ENCODE measurements at regions not wholly inside any gene's neighbourhood (a gene's known extent, or its start where the extent isn't known, plus 50 kb on each side); places are given as distances from the start of the nearest gene placed in this dataset.

DNA sequence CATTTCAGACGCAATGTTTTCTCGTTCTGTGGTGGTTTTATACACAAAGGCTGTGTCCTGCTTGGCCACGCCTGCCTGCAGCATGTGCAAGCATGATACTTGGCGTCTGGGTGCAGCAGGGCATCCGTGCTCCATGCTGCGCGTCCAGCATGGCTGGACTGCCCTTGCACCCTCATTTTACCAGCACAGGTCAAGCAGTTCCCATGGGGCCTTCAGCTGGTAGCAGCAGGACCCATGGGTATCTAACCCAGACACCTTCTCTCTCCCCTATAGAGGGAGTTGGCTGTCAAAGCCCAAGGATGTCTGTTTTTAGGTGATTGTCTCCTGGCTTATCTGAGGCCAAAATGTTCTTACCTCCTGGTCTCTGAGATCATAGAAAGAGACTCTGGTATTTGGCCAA is 158.3 kb upstream of the PITX1 start:
- Mint-ChIP-seq H3K9me3 (no peaks in the 10 kb centered on the region), H3K27me3 (ENCODE audit: insufficient read depth) (peaks cover 47% of the 10 kb centered on the region), H3K27ac (no peak overlapping the region), H3K4me3 (no peak overlapping the region), H3K4me1 (ENCODE audit: low read depth) (no peaks in the 10 kb centered on the region), H3K36me3 (ENCODE audit: low read depth) (no peaks in the 10 kb centered on the region)
- DNase-seq (ENCODE audit: low spot score) = no peak
- intact Hi-C loops (cut with micrococcal nuclease) = loop anchor here (5.0 kb wide), 3 partner anchors 160 to 455 kb away; partner anchors contain the start of genes CAMLG and PITX1

DNA sequence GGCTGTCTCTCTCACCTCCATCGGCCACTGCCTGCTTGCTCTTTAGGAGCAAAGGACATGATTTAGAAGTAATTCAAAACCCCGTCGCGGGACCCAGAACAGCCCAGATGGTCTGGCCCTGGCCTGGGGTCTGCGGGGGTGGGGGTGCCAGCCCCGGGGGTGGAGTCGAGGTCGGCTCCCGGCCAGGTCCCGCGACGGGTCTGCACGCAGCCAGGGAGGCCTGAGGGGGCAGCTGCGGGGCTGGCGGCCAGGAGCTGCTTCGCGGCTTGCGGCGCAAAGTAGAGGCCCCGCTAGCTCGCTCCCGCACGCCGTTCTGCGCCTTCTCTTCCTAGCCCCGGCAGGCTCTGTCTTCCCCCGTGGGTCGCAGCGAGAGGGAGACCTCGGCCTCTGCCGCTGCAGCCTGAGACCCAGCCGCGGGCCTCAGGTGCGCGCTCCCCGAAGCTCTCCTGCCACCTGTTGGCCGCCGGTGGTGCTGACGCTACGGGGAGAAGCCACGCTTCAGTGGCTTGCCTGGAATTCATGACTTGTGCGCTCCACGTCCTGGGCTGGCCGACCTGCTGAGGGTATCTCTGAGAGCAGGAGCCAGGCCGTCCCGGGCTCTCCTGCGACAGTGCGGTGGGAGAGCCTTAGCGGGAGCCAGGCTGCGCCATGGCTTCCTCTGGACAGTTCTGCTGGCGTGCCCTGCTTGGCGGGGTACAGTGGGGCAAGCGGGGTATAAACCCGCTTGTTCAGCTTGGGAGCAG is 157.2 kb upstream of the PITX1 start:
- Mint-ChIP-seq H3K27ac (no peak overlapping the region), H3K36me3 (ENCODE audit: low read depth) (no peaks in the 10 kb centered on the region), H3K27me3 (ENCODE audit: insufficient read depth) (peaks cover 43% of the 10 kb centered on the region), H3K9me3 (no peaks in the 10 kb centered on the region), H3K4me3 (peak overlapping the region; percentile 59), H3K4me1 (ENCODE audit: low read depth) (no peaks in the 10 kb centered on the region)
- DNase-seq (ENCODE audit: low spot score) = peak; percentile 63
- intact Hi-C loops (cut with micrococcal nuclease) = loop anchor here (1.0 to 5.0 kb wide), 6 partner anchors 141 to 454 kb away; partner anchors contain the start of genes C5orf24, CAMLG and PITX1

DNA sequence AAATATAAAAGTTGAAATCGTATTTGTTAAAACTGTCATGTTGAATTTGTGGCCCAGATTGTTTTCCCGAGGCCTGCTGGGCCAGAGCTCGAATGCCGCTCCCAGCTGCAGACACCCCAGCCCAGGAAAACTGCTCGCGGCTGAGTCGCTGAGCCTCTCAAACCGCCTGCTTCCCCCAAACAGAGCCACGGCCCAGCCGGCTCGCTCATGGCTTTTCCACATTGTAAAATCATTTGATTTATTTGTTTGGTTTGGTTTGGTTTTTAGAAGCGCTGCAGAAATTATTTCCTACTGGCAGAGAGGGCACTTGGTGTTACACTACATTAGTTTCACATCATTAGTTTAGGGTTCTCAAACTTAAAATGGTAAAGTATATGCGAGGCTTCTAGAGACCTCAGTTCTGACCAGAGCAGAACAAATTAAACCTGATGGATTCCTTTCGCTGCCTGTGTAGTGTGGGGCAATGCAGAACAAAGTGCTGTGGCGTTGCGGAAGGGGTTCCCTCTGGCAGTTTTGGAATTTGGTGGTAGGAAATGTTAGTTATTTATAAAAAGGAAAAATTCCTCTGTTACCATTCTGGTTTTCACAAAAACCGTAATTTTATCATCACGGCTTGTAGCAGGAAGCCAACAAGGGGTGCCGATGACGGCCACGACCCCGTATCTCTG is 156.5 kb upstream of the PITX1 start:
- H3K27me3 Mint-ChIP-seq (ENCODE audit: insufficient read depth) = peaks cover 43% of the 10 kb centered on the region
- intact Hi-C loops (cut with micrococcal nuclease) = loop anchor here (1.0 to 5.0 kb wide), 6 partner anchors 142 to 453 kb away; partner anchors contain the start of genes C5orf24, CAMLG and PITX1
- DNase-seq (ENCODE audit: low spot score) = no peak
- no peaks in the 10 kb centered on the region for H3K36me3 Mint-ChIP-seq (ENCODE audit: low read depth)
- peak overlapping the region; percentile 54 for H3K4me3 Mint-ChIP-seq
- no peaks in the 10 kb centered on the region for H3K9me3 Mint-ChIP-seq
- no peaks in the 10 kb centered on the region for H3K4me1 Mint-ChIP-seq (ENCODE audit: low read depth)
- no peak overlapping the region for H3K27ac Mint-ChIP-seq

DNA sequence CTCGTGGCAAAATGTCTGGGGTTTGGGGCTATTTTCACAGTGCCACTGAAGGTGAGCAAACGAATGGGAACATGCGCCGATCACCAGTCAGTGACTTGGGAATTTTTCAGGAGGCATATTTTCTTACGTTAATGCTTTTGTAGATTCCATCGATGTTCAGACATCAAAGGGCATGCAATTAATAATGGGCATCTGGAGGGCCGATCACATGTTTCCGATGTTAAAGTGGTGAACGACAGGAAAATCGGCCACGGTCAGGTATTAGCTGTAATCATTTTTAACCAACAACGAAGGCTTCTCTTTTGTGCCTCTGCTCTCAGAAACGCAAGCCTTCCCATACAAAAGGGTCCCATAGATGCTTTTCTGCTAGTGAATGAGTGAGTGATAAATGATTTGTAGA is 155.0 kb upstream of the PITX1 start:
- Mint-ChIP-seq H3K4me3 (no peak overlapping the region), H3K4me1 (ENCODE audit: low read depth) (no peaks in the 10 kb centered on the region), H3K9me3 (no peaks in the 10 kb centered on the region), H3K36me3 (ENCODE audit: low read depth) (no peaks in the 10 kb centered on the region), H3K27ac (no peak overlapping the region), H3K27me3 (ENCODE audit: insufficient read depth) (peaks cover 42% of the 10 kb centered on the region)
- no peak for DNase-seq (ENCODE audit: low spot score)
- intact Hi-C loops (cut with micrococcal nuclease) = no loop called here

DNA sequence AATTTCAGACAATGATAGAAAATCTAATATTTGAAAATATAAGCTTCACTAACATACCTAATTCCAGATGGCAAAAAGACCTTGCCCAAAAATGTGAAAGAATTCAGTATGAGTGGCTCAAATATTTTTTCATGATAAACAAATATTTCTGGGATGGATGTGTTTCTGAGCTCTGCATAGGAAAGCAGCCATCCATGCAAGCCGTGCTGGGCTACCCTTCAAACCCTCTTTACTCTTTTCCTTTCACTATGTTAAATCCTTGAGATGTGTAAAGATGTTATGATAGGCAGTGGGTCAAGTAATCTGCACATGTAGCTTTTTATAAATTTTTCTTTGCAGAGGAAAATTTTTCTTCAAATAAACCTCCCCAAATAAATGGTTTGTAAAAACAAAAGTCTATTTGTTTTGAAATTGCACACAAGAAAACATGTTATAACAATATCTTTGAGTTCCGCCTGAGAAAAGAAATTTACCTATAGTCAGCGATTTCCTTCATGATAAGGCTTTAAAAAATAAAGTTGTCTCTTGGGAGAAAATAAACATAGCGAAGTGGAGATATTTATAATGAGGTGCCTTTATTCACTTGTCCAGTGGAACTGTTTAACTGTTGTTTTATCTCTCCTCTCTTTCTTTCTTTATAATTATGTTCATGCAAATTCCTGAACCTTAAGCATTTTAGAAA is 154.3 kb upstream of the PITX1 start:
- no peaks in the 10 kb centered on the region for H3K9me3 Mint-ChIP-seq
- H3K27me3 Mint-ChIP-seq (ENCODE audit: insufficient read depth) = peaks cover 36% of the 10 kb centered on the region
- no peak for DNase-seq (ENCODE audit: low spot score)
- intact Hi-C loops (cut with micrococcal nuclease) = no loop called here
- no peak overlapping the region for H3K27ac Mint-ChIP-seq
- no peak overlapping the region for H3K4me3 Mint-ChIP-seq
- no peaks in the 10 kb centered on the region for H3K4me1 Mint-ChIP-seq (ENCODE audit: low read depth)
- no peaks in the 10 kb centered on the region for H3K36me3 Mint-ChIP-seq (ENCODE audit: low read depth)

GRCh38 chr5:135186662-135187522 is 152.9 kb upstream of the PITX1 start:
- Mint-ChIP-seq H3K27ac (no peak overlapping the region), H3K4me3 (no peak overlapping the region), H3K4me1 (ENCODE audit: low read depth) (no peaks in the 10 kb centered on the region), H3K36me3 (ENCODE audit: low read depth) (no peaks in the 10 kb centered on the region), H3K27me3 (ENCODE audit: insufficient read depth) (peaks cover 21% of the 10 kb centered on the region), H3K9me3 (no peaks in the 10 kb centered on the region)
- intact Hi-C loops (cut with micrococcal nuclease) = no loop called here
- no peak for DNase-seq (ENCODE audit: low spot score)

DNA sequence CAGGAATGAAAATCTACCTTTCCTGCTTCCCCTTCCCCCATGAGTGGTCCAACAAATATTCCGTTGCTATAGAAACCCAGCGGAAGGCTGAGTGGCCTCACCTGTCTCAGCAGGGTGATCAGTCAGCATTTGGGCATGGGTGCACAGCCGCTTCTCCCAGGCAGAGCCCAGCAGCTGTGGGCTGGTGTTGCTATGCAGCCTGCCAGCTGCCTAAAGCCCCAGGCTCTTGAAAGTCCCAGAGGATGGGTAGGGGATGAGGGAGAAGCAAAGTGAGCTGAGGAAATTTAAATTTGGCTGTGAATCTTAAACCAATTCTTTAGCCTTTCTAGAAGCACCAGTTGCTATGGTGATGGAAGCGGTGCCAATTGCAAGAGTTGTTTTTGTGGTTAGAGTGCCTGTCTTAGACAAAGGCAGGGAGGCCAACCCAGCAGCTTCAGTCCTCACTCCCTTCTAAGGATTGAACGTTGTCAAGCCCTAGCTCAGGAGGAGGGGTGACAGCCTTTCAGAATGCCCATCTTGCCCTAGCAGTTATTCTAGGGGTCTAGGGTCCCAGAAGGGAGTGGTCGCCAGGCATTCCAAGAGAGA is 151.5 kb upstream of the PITX1 start:
- Mint-ChIP-seq H3K4me1 (ENCODE audit: low read depth) (no peaks in the 10 kb centered on the region), H3K27ac (no peak overlapping the region), H3K4me3 (no peak overlapping the region), H3K27me3 (ENCODE audit: insufficient read depth) (peaks cover 16% of the 10 kb centered on the region), H3K36me3 (ENCODE audit: low read depth) (no peaks in the 10 kb centered on the region), H3K9me3 (no peaks in the 10 kb centered on the region)
- intact Hi-C loops (cut with micrococcal nuclease) = no loop called here
- no peak for DNase-seq (ENCODE audit: low spot score)

DNA sequence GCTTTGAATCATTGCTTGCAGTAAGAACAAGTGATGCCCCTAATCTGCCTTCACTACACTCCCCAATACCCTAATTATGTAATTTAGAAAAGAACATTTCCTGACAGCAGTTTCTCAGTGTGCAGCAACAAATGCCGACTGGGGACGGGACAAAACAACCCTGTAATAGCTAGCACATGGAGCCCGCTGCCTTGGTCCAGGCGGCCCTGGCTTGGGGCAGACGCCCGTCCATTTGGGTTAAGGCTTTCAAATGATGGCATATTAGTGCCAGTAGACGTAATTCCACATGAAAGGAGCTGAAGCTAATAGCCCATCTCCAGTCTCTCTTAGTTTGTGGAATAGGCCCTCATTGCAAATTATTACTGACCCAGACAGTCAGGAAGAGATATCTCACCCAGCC is 150.6 kb upstream of the PITX1 start:
- H3K9me3 Mint-ChIP-seq = no peaks in the 10 kb centered on the region
- no peak for DNase-seq (ENCODE audit: low spot score)
- H3K36me3 Mint-ChIP-seq (ENCODE audit: low read depth) = no peaks in the 10 kb centered on the region
- intact Hi-C loops (cut with micrococcal nuclease) = no loop called here
- H3K27ac Mint-ChIP-seq = no peak overlapping the region
- no peaks in the 10 kb centered on the region for H3K4me1 Mint-ChIP-seq (ENCODE audit: low read depth)
- no peak overlapping the region for H3K4me3 Mint-ChIP-seq
- peaks cover 6% of the 10 kb centered on the region for H3K27me3 Mint-ChIP-seq (ENCODE audit: insufficient read depth)

- Mint-ChIP-seq H3K27me3 (ENCODE audit: insufficient read depth) (peaks cover 1% of the 10 kb centered on the region), H3K9me3 (no peaks in the 10 kb centered on the region), H3K4me3 (no peak overlapping the region), H3K36me3 (ENCODE audit: low read depth) (no peaks in the 10 kb centered on the region), H3K27ac (no peak overlapping the region), H3K4me1 (ENCODE audit: low read depth) (no peaks in the 10 kb centered on the region)
- intact Hi-C loops (cut with micrococcal nuclease) = no loop called here
- no peak for DNase-seq (ENCODE audit: low spot score)
Measured at GRCh38 chr5:135183464-135183863, 149.4 kb upstream of the PITX1 start.

DNA sequence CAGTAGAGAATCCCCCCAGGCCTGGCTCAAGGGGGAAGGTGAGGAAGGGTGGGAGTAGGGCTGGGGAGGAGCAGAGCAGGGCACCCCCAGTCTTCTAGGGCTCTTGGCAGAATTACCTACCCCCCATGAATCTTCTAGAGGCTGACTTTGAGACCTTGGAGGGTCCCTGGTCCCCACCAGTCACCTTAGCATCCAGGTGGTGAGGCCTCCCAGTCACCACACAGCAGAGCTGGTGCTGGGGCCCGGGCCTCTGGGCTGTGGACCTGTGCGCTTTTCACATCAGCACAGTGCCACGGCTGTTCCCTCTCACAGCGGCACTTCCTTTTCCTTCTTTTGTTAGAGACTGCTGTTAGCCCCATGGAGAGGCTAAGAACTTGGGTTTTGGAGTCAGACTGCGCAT is 148.6 kb upstream of the PITX1 start:
- Mint-ChIP-seq H3K4me1 (ENCODE audit: low read depth) (no peaks in the 10 kb centered on the region), H3K4me3 (no peak overlapping the region), H3K27ac (no peak overlapping the region), H3K36me3 (ENCODE audit: low read depth) (no peaks in the 10 kb centered on the region), H3K9me3 (no peaks in the 10 kb centered on the region), H3K27me3 (ENCODE audit: insufficient read depth) (peaks cover 1% of the 10 kb centered on the region)
- DNase-seq (ENCODE audit: low spot score) = no peak
- intact Hi-C loops (cut with micrococcal nuclease) = no loop called here

DNA sequence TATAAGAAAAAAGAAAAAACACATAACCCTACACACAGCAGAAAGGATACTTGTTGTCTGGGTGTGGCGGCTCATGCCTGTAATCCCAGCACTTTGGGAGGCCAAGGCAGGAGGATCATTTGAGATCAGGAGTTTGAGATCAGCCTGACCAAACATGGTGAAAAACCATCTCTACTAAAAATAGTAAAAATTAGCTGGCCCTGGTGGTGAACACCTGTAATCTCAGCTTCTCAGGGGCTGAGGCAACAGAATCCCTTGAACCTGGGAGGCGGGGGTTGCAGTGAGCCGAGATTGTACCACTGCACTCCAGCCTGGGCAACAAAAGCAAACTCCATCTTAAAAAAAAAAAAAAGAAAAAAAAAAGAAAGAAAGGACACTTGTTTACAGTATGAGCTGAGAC is 147.6 kb upstream of the PITX1 start:
- H3K4me1 Mint-ChIP-seq (ENCODE audit: low read depth) = no peaks in the 10 kb centered on the region
- H3K4me3 Mint-ChIP-seq = no peak overlapping the region
- no peak overlapping the region for H3K27ac Mint-ChIP-seq
- H3K9me3 Mint-ChIP-seq = no peaks in the 10 kb centered on the region
- no peak for DNase-seq (ENCODE audit: low spot score)
- H3K27me3 Mint-ChIP-seq (ENCODE audit: insufficient read depth) = peaks cover 1% of the 10 kb centered on the region
- intact Hi-C loops (cut with micrococcal nuclease) = no loop called here
- H3K36me3 Mint-ChIP-seq (ENCODE audit: low read depth) = no peaks in the 10 kb centered on the region

DNA sequence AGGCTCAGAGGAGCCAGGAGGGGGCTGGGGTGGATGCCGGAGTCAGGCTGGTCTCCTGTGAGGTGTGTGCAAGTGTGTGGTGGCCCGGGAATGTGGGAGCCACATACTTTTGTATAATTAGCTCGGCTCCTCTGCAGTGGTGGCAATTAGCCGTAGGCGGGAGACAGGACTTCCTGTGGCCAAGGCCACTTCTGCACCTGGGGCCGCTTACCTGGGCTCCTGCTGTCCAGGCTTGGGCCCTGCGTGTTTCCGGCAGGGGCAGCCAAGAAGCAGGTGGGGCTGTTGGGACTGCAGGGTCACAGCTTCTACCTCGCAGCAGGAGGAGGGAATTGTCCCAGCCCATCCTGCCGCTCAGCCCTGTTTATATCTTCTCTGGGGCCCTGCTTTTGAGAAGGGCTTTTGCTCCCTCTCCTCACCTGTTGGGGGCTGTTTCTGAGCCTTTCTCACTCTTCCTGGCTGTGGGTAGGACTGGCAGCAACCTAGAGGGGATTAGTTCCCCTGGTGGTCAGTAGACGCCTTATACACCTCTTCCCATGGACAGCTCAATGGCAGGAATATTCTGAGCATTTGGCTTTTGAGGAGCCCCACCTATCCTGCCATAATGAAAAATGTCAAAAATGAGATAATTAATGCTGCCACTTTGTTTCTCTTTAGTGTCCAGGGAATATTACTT is 145.4 kb upstream of the PITX1 start:
- Mint-ChIP-seq H3K4me1 (ENCODE audit: low read depth) (no peaks in the 10 kb centered on the region), H3K27ac (no peak overlapping the region), H3K9me3 (no peaks in the 10 kb centered on the region), H3K4me3 (no peak overlapping the region), H3K36me3 (ENCODE audit: low read depth) (no peaks in the 10 kb centered on the region), H3K27me3 (ENCODE audit: insufficient read depth) (peaks cover 3% of the 10 kb centered on the region)
- intact Hi-C loops (cut with micrococcal nuclease) = no loop called here
- DNase-seq (ENCODE audit: low spot score) = no peak
